Panc1 (cell line): ENCODE measurements at regions not wholly inside any gene's neighbourhood (a gene's known extent, or its start where the extent isn't known, plus 50 kb on each side); places are given as distances from the start of the nearest gene placed in this dataset.

Source experiments
- ATAC-seq: fragments of 200-7000 bp; cut with Tn5 transposase; 2 replicates; pipeline ENCODE4 v1.9.1; 2020; ENCODE audit warnings: mild to moderate bottlenecking, moderate library complexity
- BruUV-seq: library from RNA; stranded (reverse); fragments of 400-500 nt; replicated peaks from 2 replicates; lab custom pipeline; 2021; lab: Mats Ljungman, UMichigan
- CTCF ChIA-PET: fragments of 300-600 bp; sonication (Branson Sonifier 250); formaldehyde crosslinking; loops from one replicate; lab custom pipeline; 2022; ENCODE audit warnings: antibody characterized with exemption; lab: Charles Lee
- POLR2A ChIA-PET: fragments of 300-600 bp; sonication (Branson Sonifier 250); formaldehyde crosslinking; loops from one replicate; lab custom pipeline; 2022; ENCODE audit warnings: antibody characterized with exemption; lab: Charles Lee
- DNase-seq: peaks from one replicate; pipeline ENCODE4 v3.0.0-alpha.2; 2010; ENCODE audit warnings: low read depth, low spot score
- H3K27ac ChIP-seq: 2 replicates; pipeline ENCODE4 v1.5.1; 2011; ENCODE audit warnings: mild to moderate bottlenecking, low read length, inconsistent platforms
- H3K27me3 ChIP-seq: fragments of 200-500 bp; sonication (Bioruptor generic); 2 replicates; pipeline ENCODE4 v1.6.0; 2014; ENCODE audit warnings: low read length, inconsistent platforms; ENCODE audit not compliant: control insufficient read depth, insufficient read depth
- H3K36me3 ChIP-seq: fragments of 200-500 bp; sonication (Bioruptor generic); 2 replicates; pipeline ENCODE4 v1.5.1; 2014; ENCODE audit warnings: inconsistent platforms, mild to moderate bottlenecking, low read length, moderate library complexity; ENCODE audit not compliant: control insufficient read depth, insufficient read depth
- H3K4me1 ChIP-seq: 2 replicates; pipeline ENCODE4 v1.5.1; 2011; ENCODE audit warnings: inconsistent platforms, mild to moderate bottlenecking, low read length, moderate library complexity; ENCODE audit not compliant: control insufficient read depth, insufficient read depth
- H3K4me3 ChIP-seq, 2 experiments: 2 replicates each; pipeline ENCODE4 v1.5.1; 2011 to 2012; ENCODE audit warnings: low read depth in 2 of 2, low read length in 2 of 2, mild to moderate bottlenecking in 2 of 2, inconsistent platforms in 1 of 2, moderate library complexity in 1 of 2
- H3K9me3 ChIP-seq: fragments of 200-500 bp; sonication (Bioruptor generic); 2 replicates; pipeline ENCODE4 v1.5.1; 2014; ENCODE audit warnings: low read depth, mild to moderate bottlenecking, inconsistent platforms, low read length, moderate library complexity; ENCODE audit not compliant: control insufficient read depth, insufficient read depth
- CTCF ChIP-seq: fragments of 450-650 bp; IDR thresholded peaks from 2 replicates; pipeline ENCODE4 v1.5.1; 2017; ENCODE audit warnings: mild to moderate bottlenecking
- POLR2AphosphoS5 ChIP-seq: IDR thresholded peaks from 2 replicates; pipeline ENCODE4 v1.6.1; 2012; ENCODE audit warnings: mild to moderate bottlenecking, low read depth, low read length, moderate library complexity
- REST ChIP-seq, 2 experiments: IDR thresholded peaks; 2 replicates each; pipeline ENCODE4 v1.6.1; 2011 to 2012; ENCODE audit warnings: low read depth in 2 of 2, control low read depth in 1 of 2, low read length in 1 of 2, mild to moderate bottlenecking in 1 of 2, moderate library complexity in 1 of 2; ENCODE audit not compliant: insufficient read depth in 1 of 2
- SIN3A ChIP-seq: IDR thresholded peaks from 2 replicates; pipeline ENCODE4 v1.6.1; 2012; ENCODE audit warnings: low read depth, mild to moderate bottlenecking, low read length, moderate library complexity, borderline replicate concordance; ENCODE audit not compliant: insufficient read depth
- TCF7L2 ChIP-seq: IDR thresholded peaks from 2 replicates; pipeline ENCODE4 v1.6.1; 2011; ENCODE audit warnings: mild to moderate bottlenecking, low read depth, low read length, inconsistent platforms
- in situ Hi-C: cut with HindIII; loops from 2 replicates; pipeline ENCODE4 v1.10.0; 2016; ENCODE audit warnings: low sequenced_read_pairs, low pct_unique_long_range_greater_than_20kb
- intact Hi-C: fragments of 100-400 bp; cut with micrococcal nuclease; formaldehyde crosslinking; loops from one replicate; pipeline ENCODE4 v1.10.0; 2022; ENCODE audit not compliant: unreplicated experiment

GRCh38 chr1:55418208-55419000, 203.2 kb upstream of the USP24 start:
- intact Hi-C loops, result no loop called here
- no peak for ATAC-seq

More at GRCh38 chr1:55418208-55419000, 203.2 kb upstream of the USP24 start:
- H3K36me3 ChIP-seq, result no peaks in the 10 kb centered on the region
- no TSS peak for BruUV-seq
- TF ChIP-seq POLR2AphosphoS5 (no peak), REST (IDR thresholded peaks at IDR 0.05; ENCODE audit: insufficient read depth in 1 of 2, low read depth in 2 of 2, low read length in 1 of 2) (no peak), TCF7L2 (no peak), SIN3A (no peak), CTCF (no peak)
- no peaks in the 10 kb centered on the region for H3K9me3 ChIP-seq
- H3K4me3 ChIP-seq, result no peak overlapping the region
- in situ Hi-C loops, result no loop called here
- no peak overlapping the region for H3K27ac ChIP-seq
- no peak for DNase-seq
- H3K27me3 ChIP-seq, result no peaks in the 10 kb centered on the region
- H3K4me1 ChIP-seq, result peaks cover 5% of the 10 kb centered on the region; the same call in 1 of the 2 replicates
- POLR2A ChIA-PET, result no interaction called here
- CTCF ChIA-PET, result no interaction called here
